Panc1 (cell line): ENCODE measurements at regions not wholly inside any gene's neighbourhood (a gene's known extent, or its start where the extent isn't known, plus 50 kb on each side); places are given as distances from the start of the nearest gene placed in this dataset.

Experiments
- ATAC-seq: fragments of 200-7000 bp; cut with Tn5 transposase; 2 replicates; pipeline ENCODE4 v1.9.1; 2020; ENCODE audit warnings: mild to moderate bottlenecking, moderate library complexity
- BruUV-seq: library from RNA; stranded (reverse); fragments of 400-500 nt; replicated peaks from 2 replicates; lab custom pipeline; 2021; lab: Mats Ljungman, UMichigan
- CTCF ChIA-PET: fragments of 300-600 bp; sonication (Branson Sonifier 250); formaldehyde crosslinking; loops from one replicate; lab custom pipeline; 2022; ENCODE audit warnings: antibody characterized with exemption; lab: Charles Lee
- POLR2A ChIA-PET: fragments of 300-600 bp; sonication (Branson Sonifier 250); formaldehyde crosslinking; loops from one replicate; lab custom pipeline; 2022; ENCODE audit warnings: antibody characterized with exemption; lab: Charles Lee
- DNase-seq: peaks from one replicate; pipeline ENCODE4 v3.0.0-alpha.2; 2010; ENCODE audit warnings: low read depth, low spot score
- H3K27ac ChIP-seq: 2 replicates; pipeline ENCODE4 v1.5.1; 2011; ENCODE audit warnings: mild to moderate bottlenecking, low read length, inconsistent platforms
- H3K27me3 ChIP-seq: fragments of 200-500 bp; sonication (Bioruptor generic); 2 replicates; pipeline ENCODE4 v1.6.0; 2014; ENCODE audit warnings: low read length, inconsistent platforms; ENCODE audit not compliant: control insufficient read depth, insufficient read depth
- H3K36me3 ChIP-seq: fragments of 200-500 bp; sonication (Bioruptor generic); 2 replicates; pipeline ENCODE4 v1.5.1; 2014; ENCODE audit warnings: inconsistent platforms, mild to moderate bottlenecking, low read length, moderate library complexity; ENCODE audit not compliant: control insufficient read depth, insufficient read depth
- H3K4me1 ChIP-seq: 2 replicates; pipeline ENCODE4 v1.5.1; 2011; ENCODE audit warnings: inconsistent platforms, mild to moderate bottlenecking, low read length, moderate library complexity; ENCODE audit not compliant: control insufficient read depth, insufficient read depth
- H3K4me3 ChIP-seq, 2 experiments: 2 replicates each; pipeline ENCODE4 v1.5.1; 2011 to 2012; ENCODE audit warnings: low read depth in 2 of 2, low read length in 2 of 2, mild to moderate bottlenecking in 2 of 2, inconsistent platforms in 1 of 2, moderate library complexity in 1 of 2
- H3K9me3 ChIP-seq: fragments of 200-500 bp; sonication (Bioruptor generic); 2 replicates; pipeline ENCODE4 v1.5.1; 2014; ENCODE audit warnings: low read depth, mild to moderate bottlenecking, inconsistent platforms, low read length, moderate library complexity; ENCODE audit not compliant: control insufficient read depth, insufficient read depth
- POLR2AphosphoS5 ChIP-seq: IDR thresholded peaks from 2 replicates; pipeline ENCODE4 v1.6.1; 2012; ENCODE audit warnings: mild to moderate bottlenecking, low read depth, low read length, moderate library complexity
- SIN3A ChIP-seq: IDR thresholded peaks from 2 replicates; pipeline ENCODE4 v1.6.1; 2012; ENCODE audit warnings: low read depth, mild to moderate bottlenecking, low read length, moderate library complexity, borderline replicate concordance; ENCODE audit not compliant: insufficient read depth
- TCF7L2 ChIP-seq: IDR thresholded peaks from 2 replicates; pipeline ENCODE4 v1.6.1; 2011; ENCODE audit warnings: mild to moderate bottlenecking, low read depth, low read length, inconsistent platforms
- in situ Hi-C: cut with HindIII; loops from 2 replicates; pipeline ENCODE4 v1.10.0; 2016; ENCODE audit warnings: low sequenced_read_pairs, low pct_unique_long_range_greater_than_20kb
- intact Hi-C: fragments of 100-400 bp; cut with micrococcal nuclease; formaldehyde crosslinking; loops from one replicate; pipeline ENCODE4 v1.10.0; 2022; ENCODE audit not compliant: unreplicated experiment
- TF ChIP-seq, protein P1 (sequence below): fragments of 450-650 bp; IDR thresholded peaks from 2 replicates; pipeline ENCODE4 v1.5.1; 2017; ENCODE audit warnings: mild to moderate bottlenecking
- TF ChIP-seq, protein P2 (sequence below), 2 experiments: IDR thresholded peaks; 2 replicates each; pipeline ENCODE4 v1.6.1; 2011 to 2012; ENCODE audit warnings: low read depth in 2 of 2, control low read depth in 1 of 2, low read length in 1 of 2, mild to moderate bottlenecking in 1 of 2, moderate library complexity in 1 of 2; ENCODE audit not compliant: insufficient read depth in 1 of 2

DNA sequence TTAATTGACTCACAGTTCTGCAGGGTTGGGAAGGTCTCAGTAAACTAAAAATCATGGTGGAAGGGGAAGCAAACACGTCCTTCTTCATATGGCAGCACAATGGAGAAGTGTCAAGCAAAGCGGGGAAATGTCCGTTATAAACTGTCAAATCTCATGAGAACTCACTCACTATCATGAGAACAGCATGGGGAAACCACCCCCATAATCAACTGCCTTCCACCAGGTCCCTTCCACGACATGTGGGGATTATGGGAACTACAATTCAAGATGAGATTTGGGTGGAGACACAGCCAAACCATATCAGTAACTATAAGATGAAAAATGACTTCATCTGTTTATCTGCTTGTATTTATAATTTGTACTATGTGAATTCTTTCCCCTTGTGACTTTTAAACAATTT lies 577.6 kb upstream of the MDGA2 start:
- H3K4me1 ChIP-seq: no peaks in the 10 kb centered on the region
- no peak for DNase-seq
- no peak for ATAC-seq
- in situ Hi-C loops: no loop called here
- CTCF ChIA-PET: no interaction called here
- H3K36me3 ChIP-seq: no peaks in the 10 kb centered on the region
- H3K27ac ChIP-seq: no peak overlapping the region
- POLR2A ChIA-PET: no interaction called here
- H3K4me3 ChIP-seq: no peak overlapping the region
- no peaks in the 10 kb centered on the region for H3K27me3 ChIP-seq
- TF ChIP-seq TCF7L2: no peak
- TF ChIP-seq, protein P1, sequence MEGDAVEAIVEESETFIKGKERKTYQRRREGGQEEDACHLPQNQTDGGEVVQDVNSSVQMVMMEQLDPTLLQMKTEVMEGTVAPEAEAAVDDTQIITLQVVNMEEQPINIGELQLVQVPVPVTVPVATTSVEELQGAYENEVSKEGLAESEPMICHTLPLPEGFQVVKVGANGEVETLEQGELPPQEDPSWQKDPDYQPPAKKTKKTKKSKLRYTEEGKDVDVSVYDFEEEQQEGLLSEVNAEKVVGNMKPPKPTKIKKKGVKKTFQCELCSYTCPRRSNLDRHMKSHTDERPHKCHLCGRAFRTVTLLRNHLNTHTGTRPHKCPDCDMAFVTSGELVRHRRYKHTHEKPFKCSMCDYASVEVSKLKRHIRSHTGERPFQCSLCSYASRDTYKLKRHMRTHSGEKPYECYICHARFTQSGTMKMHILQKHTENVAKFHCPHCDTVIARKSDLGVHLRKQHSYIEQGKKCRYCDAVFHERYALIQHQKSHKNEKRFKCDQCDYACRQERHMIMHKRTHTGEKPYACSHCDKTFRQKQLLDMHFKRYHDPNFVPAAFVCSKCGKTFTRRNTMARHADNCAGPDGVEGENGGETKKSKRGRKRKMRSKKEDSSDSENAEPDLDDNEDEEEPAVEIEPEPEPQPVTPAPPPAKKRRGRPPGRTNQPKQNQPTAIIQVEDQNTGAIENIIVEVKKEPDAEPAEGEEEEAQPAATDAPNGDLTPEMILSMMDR: no peak
- TF ChIP-seq SIN3A: no peak
- TF ChIP-seq POLR2AphosphoS5: no peak
- TF ChIP-seq, protein P2, sequence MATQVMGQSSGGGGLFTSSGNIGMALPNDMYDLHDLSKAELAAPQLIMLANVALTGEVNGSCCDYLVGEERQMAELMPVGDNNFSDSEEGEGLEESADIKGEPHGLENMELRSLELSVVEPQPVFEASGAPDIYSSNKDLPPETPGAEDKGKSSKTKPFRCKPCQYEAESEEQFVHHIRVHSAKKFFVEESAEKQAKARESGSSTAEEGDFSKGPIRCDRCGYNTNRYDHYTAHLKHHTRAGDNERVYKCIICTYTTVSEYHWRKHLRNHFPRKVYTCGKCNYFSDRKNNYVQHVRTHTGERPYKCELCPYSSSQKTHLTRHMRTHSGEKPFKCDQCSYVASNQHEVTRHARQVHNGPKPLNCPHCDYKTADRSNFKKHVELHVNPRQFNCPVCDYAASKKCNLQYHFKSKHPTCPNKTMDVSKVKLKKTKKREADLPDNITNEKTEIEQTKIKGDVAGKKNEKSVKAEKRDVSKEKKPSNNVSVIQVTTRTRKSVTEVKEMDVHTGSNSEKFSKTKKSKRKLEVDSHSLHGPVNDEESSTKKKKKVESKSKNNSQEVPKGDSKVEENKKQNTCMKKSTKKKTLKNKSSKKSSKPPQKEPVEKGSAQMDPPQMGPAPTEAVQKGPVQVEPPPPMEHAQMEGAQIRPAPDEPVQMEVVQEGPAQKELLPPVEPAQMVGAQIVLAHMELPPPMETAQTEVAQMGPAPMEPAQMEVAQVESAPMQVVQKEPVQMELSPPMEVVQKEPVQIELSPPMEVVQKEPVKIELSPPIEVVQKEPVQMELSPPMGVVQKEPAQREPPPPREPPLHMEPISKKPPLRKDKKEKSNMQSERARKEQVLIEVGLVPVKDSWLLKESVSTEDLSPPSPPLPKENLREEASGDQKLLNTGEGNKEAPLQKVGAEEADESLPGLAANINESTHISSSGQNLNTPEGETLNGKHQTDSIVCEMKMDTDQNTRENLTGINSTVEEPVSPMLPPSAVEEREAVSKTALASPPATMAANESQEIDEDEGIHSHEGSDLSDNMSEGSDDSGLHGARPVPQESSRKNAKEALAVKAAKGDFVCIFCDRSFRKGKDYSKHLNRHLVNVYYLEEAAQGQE (IDR thresholded peaks at IDR 0.05; ENCODE audit: insufficient read depth in 1 of 2, low read depth in 2 of 2, low read length in 1 of 2): no peak
- no peaks in the 10 kb centered on the region for H3K9me3 ChIP-seq
- BruUV-seq: no TSS peak
- intact Hi-C loops: no loop called here

DNA sequence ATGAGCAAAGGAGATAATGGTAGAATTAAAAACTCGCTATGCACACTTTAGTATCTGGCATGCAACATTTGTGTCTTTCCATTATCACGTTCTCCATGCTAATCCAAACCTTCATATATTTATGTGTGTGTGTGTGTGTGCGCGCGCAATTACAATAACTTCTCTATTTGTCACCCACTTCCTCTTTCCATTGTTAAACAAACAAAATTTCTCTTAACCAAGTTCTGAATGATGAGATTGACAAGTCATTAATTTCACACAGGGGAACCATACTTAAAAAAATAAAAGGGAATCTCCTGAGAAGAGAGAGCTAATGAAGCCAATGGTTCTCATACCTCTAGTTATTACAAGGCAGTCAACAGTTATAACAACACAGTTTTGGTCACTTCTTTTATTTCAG lies 575.9 kb upstream of the MDGA2 start:
- Histone ChIP-seq H3K9me3 (no peaks in the 10 kb centered on the region), H3K36me3 (no peaks in the 10 kb centered on the region), H3K4me1 (no peaks in the 10 kb centered on the region), H3K4me3 (no peak overlapping the region), H3K27ac (no peak overlapping the region), H3K27me3 (no peaks in the 10 kb centered on the region)
- POLR2A ChIA-PET: no interaction called here
- in situ Hi-C loops (no loop called here), intact Hi-C loops (no loop called here)
- BruUV-seq: no TSS peak
- CTCF ChIA-PET: no interaction called here
- ATAC-seq (no peak), DNase-seq (no peak)
- TF ChIP-seq, protein P1: no peak
- TF ChIP-seq SIN3A: no peak
- no peak for TF ChIP-seq TCF7L2
- TF ChIP-seq POLR2AphosphoS5: no peak
- TF ChIP-seq, protein P2 (IDR thresholded peaks at IDR 0.05; ENCODE audit: insufficient read depth in 1 of 2, low read depth in 2 of 2, low read length in 1 of 2): no peak
